Spinal cord (tissue), 9 donors: ENCODE measurements at regions not wholly inside any gene's neighbourhood (a gene's known extent, or its start where the extent isn't known, plus 50 kb on each side); places are given as distances from the start of the nearest gene placed in this dataset.

Source experiments
- DNase-seq, 6 donors: peaks; one replicate each; pipeline versions ENCODE4 v3.0.0 to v3.0.0-alpha.2; 2013 to 2015; ENCODE audit warnings: low spot score in 6 of 6, low read depth in 4 of 6
- H3K27ac ChIP-seq: one replicate; pipeline ENCODE4 v1.5.1; 2013; ENCODE audit warnings: low read depth, low read length, control low read depth
- H3K27me3 ChIP-seq: one replicate; pipeline ENCODE4 v1.6.1; 2013; ENCODE audit warnings: low read length; ENCODE audit not compliant: control insufficient read depth, insufficient read depth
- H3K36me3 ChIP-seq: one replicate; pipeline ENCODE4 v1.6.1; 2013; ENCODE audit warnings: low read length; ENCODE audit not compliant: control insufficient read depth, insufficient read depth
- H3K4me1 ChIP-seq: one replicate; pipeline ENCODE4 v1.6.1; 2013; ENCODE audit warnings: low read length; ENCODE audit not compliant: control insufficient read depth, insufficient read depth
- H3K4me3 ChIP-seq: one replicate; pipeline ENCODE4 v1.5.1; 2013; ENCODE audit warnings: low read depth, low read length, control low read depth
- H3K9me3 ChIP-seq: one replicate; pipeline ENCODE4 v1.6.1; 2013; ENCODE audit warnings: low read length; ENCODE audit not compliant: control insufficient read depth, insufficient read depth
- WGBS: methylation state at CpG from one replicate; pipeline ENCODE4 v1.1.5; 2013; ENCODE audit warnings: missing lambda C conversion rate; ENCODE audit not compliant: insufficient coverage; 5-methylcytosine and 5-hydroxymethylcytosine counted together
- donor health status: healthy.

GRCh38 chr1:79554688-79555087, 548.2 kb upstream of the ADGRL4 start:
- Histone ChIP-seq H3K27ac (no peak overlapping the region), H3K27me3 (no peaks in the 10 kb centered on the region), H3K9me3 (no peaks in the 10 kb centered on the region), H3K4me1 (no peaks in the 10 kb centered on the region), H3K36me3 (no peaks in the 10 kb centered on the region), H3K4me3 (no peak overlapping the region)
- DNase-seq = no peak
- WGBS = 40% methylated on average over 1 of the region's 5 CpGs

- no peaks in the 10 kb centered on the region for H3K9me3 ChIP-seq
- H3K36me3 ChIP-seq = no peaks in the 10 kb centered on the region
- no peak for DNase-seq
- no peaks in the 10 kb centered on the region for H3K4me1 ChIP-seq
- WGBS = 61% methylated on average over 3 of the region's 3 CpGs
- no peak overlapping the region for H3K4me3 ChIP-seq
- no peaks in the 10 kb centered on the region for H3K27me3 ChIP-seq
- no peak overlapping the region for H3K27ac ChIP-seq
Observed at GRCh38 chr1:79551321-79551720, 544.8 kb upstream of the ADGRL4 start.

- no peaks in the 10 kb centered on the region for H3K36me3 ChIP-seq
- no peak for DNase-seq
- no peaks in the 10 kb centered on the region for H3K9me3 ChIP-seq
- H3K27me3 ChIP-seq = no peaks in the 10 kb centered on the region
- H3K27ac ChIP-seq = no peak overlapping the region
- no peak overlapping the region for H3K4me3 ChIP-seq
- H3K4me1 ChIP-seq = no peaks in the 10 kb centered on the region
- 100% methylated on average over 4 of the region's 6 CpGs for WGBS
Observed at GRCh38 chr1:79550402-79550801, 543.9 kb upstream of the ADGRL4 start.

- Histone ChIP-seq H3K27ac (no peak overlapping the region), H3K27me3 (no peaks in the 10 kb centered on the region), H3K9me3 (no peaks in the 10 kb centered on the region), H3K4me3 (no peak overlapping the region), H3K36me3 (no peaks in the 10 kb centered on the region), H3K4me1 (no peaks in the 10 kb centered on the region)
- no CpG with 5 or more reads among the region's 2 CpGs for WGBS
- no peak for DNase-seq
Observed at GRCh38 chr1:79549201-79549600, 542.7 kb upstream of the ADGRL4 start.

- Histone ChIP-seq H3K27ac (no peak overlapping the region), H3K27me3 (no peaks in the 10 kb centered on the region), H3K4me3 (no peak overlapping the region), H3K9me3 (no peaks in the 10 kb centered on the region), H3K36me3 (no peaks in the 10 kb centered on the region), H3K4me1 (no peaks in the 10 kb centered on the region)
- no peak for DNase-seq
- WGBS = 100% methylated on average over 3 of the region's 7 CpGs
Observed at GRCh38 chr1:79547514-79547913, 541.0 kb upstream of the ADGRL4 start.

GRCh38 chr1:79543394-79543793, 536.9 kb upstream of the ADGRL4 start:
- WGBS = 100% methylated on average over 1 of the region's 3 CpGs

GRCh38 chr1:79539001-79539400, 532.5 kb upstream of the ADGRL4 start:
- no peaks in the 10 kb centered on the region for H3K9me3 ChIP-seq
- no peaks in the 10 kb centered on the region for H3K4me1 ChIP-seq
- no peak overlapping the region for H3K27ac ChIP-seq
- no peak overlapping the region for H3K4me3 ChIP-seq
- DNase-seq = no peak
- no peaks in the 10 kb centered on the region for H3K36me3 ChIP-seq
- no peaks in the 10 kb centered on the region for H3K27me3 ChIP-seq

More at GRCh38 chr1:79543394-79543793, 536.9 kb upstream of the ADGRL4 start:
- Histone ChIP-seq H3K36me3 (no peaks in the 10 kb centered on the region), H3K27ac (no peak overlapping the region), H3K4me3 (no peak overlapping the region), H3K27me3 (no peaks in the 10 kb centered on the region), H3K4me1 (no peaks in the 10 kb centered on the region), H3K9me3 (no peaks in the 10 kb centered on the region)
- peak in 1 of 6 donors; percentile 51 for DNase-seq

GRCh38 chr1:79532555-79532954, 526.0 kb upstream of the ADGRL4 start:
- WGBS = 90% methylated on average over 2 of the region's 5 CpGs
- H3K9me3 ChIP-seq = no peaks in the 10 kb centered on the region
- H3K27ac ChIP-seq = no peak overlapping the region
- no peak overlapping the region for H3K4me3 ChIP-seq
- H3K27me3 ChIP-seq = no peaks in the 10 kb centered on the region
- peak in 1 of 6 donors; percentile 4 for DNase-seq
- H3K4me1 ChIP-seq = no peaks in the 10 kb centered on the region
- no peaks in the 10 kb centered on the region for H3K36me3 ChIP-seq

GRCh38 chr1:79531790-79532189, 525.3 kb upstream of the ADGRL4 start:
- Histone ChIP-seq H3K4me1 (no peaks in the 10 kb centered on the region), H3K4me3 (no peak overlapping the region), H3K9me3 (no peaks in the 10 kb centered on the region), H3K27ac (no peak overlapping the region), H3K27me3 (no peaks in the 10 kb centered on the region), H3K36me3 (no peaks in the 10 kb centered on the region)
- WGBS = no CpG with 5 or more reads among the region's 2 CpGs
- no peak for DNase-seq

GRCh38 chr1:79530476-79530875, 523.9 kb upstream of the ADGRL4 start:
- H3K4me1 ChIP-seq = no peaks in the 10 kb centered on the region
- H3K27me3 ChIP-seq = no peaks in the 10 kb centered on the region
- no peaks in the 10 kb centered on the region for H3K9me3 ChIP-seq
- no CpG with 5 or more reads among the region's 2 CpGs for WGBS
- no peak for DNase-seq
- no peaks in the 10 kb centered on the region for H3K36me3 ChIP-seq
- no peak overlapping the region for H3K4me3 ChIP-seq
- H3K27ac ChIP-seq = no peak overlapping the region
